Skeletal muscle cell (primary cell): ENCODE measurements at regions not wholly inside any gene's neighbourhood (a gene's known extent, or its start where the extent isn't known, plus 50 kb on each side); places are given as distances from the start of the nearest gene placed in this dataset.
"Not testable (repeated sequence)": the region's sequence is repeated elsewhere in the genome, so short reads cannot be mapped to it uniquely, and the experiment has no call there.

Experiments
- DNase-seq: peaks from one replicate; pipeline ENCODE4 v3.0.0-alpha.2; 2010; ENCODE audit warnings: low read depth
- H3K4me3 ChIP-seq: 2 replicates; pipeline ENCODE4 v1.5.1; 2011; ENCODE audit warnings: low read depth, mild to moderate bottlenecking, control low read depth, low read length, moderate library complexity

GRCh38 chr7:69225259-69225943 lies 372.9 kb upstream of the AUTS2 start:
- H3K4me3 ChIP-seq = no peak overlapping the region
- no peak for DNase-seq

GRCh38 chr7:69228212-69228811 lies 370.0 kb upstream of the AUTS2 start:
- H3K4me3 ChIP-seq = no peak overlapping the region

GRCh38 chr7:69232445-69233376 lies 365.6 kb upstream of the AUTS2 start:
- no peak for DNase-seq
- no peak overlapping the region for H3K4me3 ChIP-seq

More at GRCh38 chr7:69228212-69228811, 370.0 kb upstream of the AUTS2 start:
- no peak for DNase-seq

- no peak for DNase-seq
- H3K4me3 ChIP-seq = no peak overlapping the region
These were observed 360.7 kb upstream of the AUTS2 start for GRCh38 chr7:69237541-69237940.

- no peak overlapping the region for H3K4me3 ChIP-seq
- DNase-seq = no peak
These were observed 355.3 kb upstream of the AUTS2 start for GRCh38 chr7:69243016-69243415.

- H3K4me3 ChIP-seq = no peak overlapping the region
- DNase-seq = no peak
These were observed 353.6 kb upstream of the AUTS2 start for GRCh38 chr7:69244701-69245100.

- DNase-seq = no peak
- H3K4me3 ChIP-seq = no peak overlapping the region
These were observed 352.6 kb upstream of the AUTS2 start for GRCh38 chr7:69245646-69246045.

GRCh38 chr7:69246758-69247157 lies 351.5 kb upstream of the AUTS2 start:
- no peak overlapping the region for H3K4me3 ChIP-seq
- DNase-seq = no peak

GRCh38 chr7:69248382-69248828 lies 349.9 kb upstream of the AUTS2 start:
- DNase-seq, H3K4me3 ChIP-seq: not testable (repeated sequence)

GRCh38 chr7:69250958-69251357 lies 347.3 kb upstream of the AUTS2 start:
- no peak overlapping the region for H3K4me3 ChIP-seq
- no peak for DNase-seq

- DNase-seq = no peak
- H3K4me3 ChIP-seq = no peak overlapping the region
These were observed 343.6 kb upstream of the AUTS2 start for GRCh38 chr7:69254643-69255042.

- no peak for DNase-seq
- no peak overlapping the region for H3K4me3 ChIP-seq
These were observed 341.6 kb upstream of the AUTS2 start for GRCh38 chr7:69256634-69257081.

GRCh38 chr7:69257592-69257991 lies 340.7 kb upstream of the AUTS2 start:
- H3K4me3 ChIP-seq = no peak overlapping the region
- DNase-seq = no peak

- no peak overlapping the region for H3K4me3 ChIP-seq
- no peak for DNase-seq
These were observed 338.8 kb upstream of the AUTS2 start for GRCh38 chr7:69259445-69259844.

GRCh38 chr7:69260023-69260422 lies 338.3 kb upstream of the AUTS2 start:
- no peak for DNase-seq

GRCh38 chr7:69263550-69263949 lies 334.7 kb upstream of the AUTS2 start:
- DNase-seq = no peak
- H3K4me3 ChIP-seq = no peak overlapping the region

More at GRCh38 chr7:69260023-69260422, 338.3 kb upstream of the AUTS2 start:
- H3K4me3 ChIP-seq = no peak overlapping the region

GRCh38 chr7:69269806-69270205 lies 328.5 kb upstream of the AUTS2 start:
- no peak for DNase-seq
- no peak overlapping the region for H3K4me3 ChIP-seq

- H3K4me3 ChIP-seq = no peak overlapping the region
- no peak for DNase-seq
These were observed 326.2 kb upstream of the AUTS2 start for GRCh38 chr7:69272101-69272500.

GRCh38 chr7:69276011-69276729 lies 322.1 kb upstream of the AUTS2 start:
- DNase-seq = no peak

More at GRCh38 chr7:69276011-69276729, 322.1 kb upstream of the AUTS2 start:
- H3K4me3 ChIP-seq = no peak overlapping the region
